Kidney (tissue), 13 donors: ENCODE measurements at regions not wholly inside any gene's neighbourhood (a gene's known extent, or its start where the extent isn't known, plus 50 kb on each side); places are given as distances from the start of the nearest gene placed in this dataset.

Experiments used
- DNase-seq, 5 donors: peaks; one replicate each; pipeline ENCODE4 v3.0.0-alpha.2; 2013 to 2020
- FAIRE-seq: peaks from 2 replicates; lab custom pipeline; 2012; peaks lifted over from hg19 to GRCh38; lab: Jason Lieb, UNC
- H3K27ac ChIP-seq, 2 donors: one replicate each; pipeline ENCODE4 v1.7.0; 2013; ENCODE audit warnings: low read depth in 2 of 2, low read length in 2 of 2, inconsistent platforms in 1 of 2
- H3K27me3 ChIP-seq: one replicate; pipeline ENCODE4 v1.7.1; 2013; ENCODE audit warnings: low read length, inconsistent platforms; ENCODE audit not compliant: control insufficient read depth, insufficient read depth
- H3K36me3 ChIP-seq, 3 donors: one replicate each; pipeline versions ENCODE4 v1.7.0 to v1.7.1; 2013; ENCODE audit warnings: low read length in 3 of 3, control low read depth in 1 of 3, inconsistent platforms in 1 of 3; ENCODE audit not compliant: insufficient read depth in 3 of 3, control insufficient read depth in 2 of 3
- H3K4me1 ChIP-seq, 3 donors: one replicate each; pipeline versions ENCODE4 v1.7.0 to v1.7.1; 2013; ENCODE audit warnings: low read length in 3 of 3, inconsistent platforms in 1 of 3, low read depth in 1 of 3; ENCODE audit not compliant: control insufficient read depth in 2 of 3, insufficient read depth in 2 of 3
- H3K4me3 ChIP-seq, 3 donors: one replicate each; pipeline versions ENCODE4 v1.7.0 to v1.8.1; 2013; ENCODE audit warnings: low read length in 3 of 3, control low read depth in 1 of 3, inconsistent platforms in 1 of 3
- H3K9ac ChIP-seq, 3 donors: one replicate each; pipeline versions ENCODE4 v1.7.0 to v1.7.1; 2013; ENCODE audit warnings: low read length in 3 of 3, control low read depth in 1 of 3, inconsistent platforms in 1 of 3
- H3K9me3 ChIP-seq, 3 donors: one replicate each; pipeline versions ENCODE4 v1.7.0 to v1.7.1; 2013; ENCODE audit warnings: low read length in 3 of 3, control low read depth in 1 of 3, inconsistent platforms in 1 of 3; ENCODE audit not compliant: control insufficient read depth in 2 of 3, insufficient read depth in 1 of 3
- CTCF ChIP-seq: IDR thresholded peaks from 3 replicates; pipeline ENCODE4 v1.5.1; 2012; ENCODE audit warnings: mild to moderate bottlenecking, moderate library complexity, borderline replicate concordance; ENCODE audit not compliant: insufficient read depth; ENCODE audit errors: extremely low read depth
- intact Hi-C: fragments of 100-400 bp; cut with DNase I; formaldehyde crosslinking; loops from one replicate; pipeline ENCODE4 v1.11.1; 2022
- donor health status: control.
- donor health status: control.
- donor health status: control.
- donor health status: control.
- donor health status: control.
- donor health status: DM: yes; HTN: yes; CAD: no.
- donor health status: Normal renal cell carcinoma (clear cell type).

DNA sequence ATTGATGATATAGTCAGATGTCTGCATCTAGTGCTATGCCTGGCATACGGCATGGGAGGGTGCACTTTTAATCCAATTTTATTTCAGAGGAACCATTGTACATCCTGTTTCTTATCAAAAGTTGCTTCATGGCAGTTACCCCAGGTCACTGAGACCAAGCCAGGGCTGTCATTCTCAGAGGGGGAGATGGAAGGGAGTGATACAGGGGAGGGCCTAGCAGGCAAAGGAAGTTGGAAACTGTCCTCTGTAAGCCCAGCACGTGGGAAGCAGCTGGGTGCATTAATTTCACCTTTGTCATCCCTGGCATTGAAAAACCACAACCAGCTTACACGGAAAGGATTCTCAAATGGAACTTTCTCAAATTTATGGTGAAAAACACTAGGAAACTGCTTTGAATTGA lies 458.7 kb upstream of the ADAMTS5 start:
- H3K4me1 ChIP-seq, result peaks cover 0 to 2% (median 0%) of the 10 kb centered on the region in 3 donors
- FAIRE-seq (no peak), DNase-seq (no peak)
- no peak overlapping the region for H3K9ac ChIP-seq
- intact Hi-C loops, result no loop called here
- H3K27me3 ChIP-seq, result no peaks in the 10 kb centered on the region
- no peaks in the 10 kb centered on the region for H3K36me3 ChIP-seq
- no peak for TF ChIP-seq CTCF
- H3K27ac ChIP-seq, result no peak overlapping the region
- H3K4me3 ChIP-seq, result no peak overlapping the region
- no peaks in the 10 kb centered on the region for H3K9me3 ChIP-seq

DNA sequence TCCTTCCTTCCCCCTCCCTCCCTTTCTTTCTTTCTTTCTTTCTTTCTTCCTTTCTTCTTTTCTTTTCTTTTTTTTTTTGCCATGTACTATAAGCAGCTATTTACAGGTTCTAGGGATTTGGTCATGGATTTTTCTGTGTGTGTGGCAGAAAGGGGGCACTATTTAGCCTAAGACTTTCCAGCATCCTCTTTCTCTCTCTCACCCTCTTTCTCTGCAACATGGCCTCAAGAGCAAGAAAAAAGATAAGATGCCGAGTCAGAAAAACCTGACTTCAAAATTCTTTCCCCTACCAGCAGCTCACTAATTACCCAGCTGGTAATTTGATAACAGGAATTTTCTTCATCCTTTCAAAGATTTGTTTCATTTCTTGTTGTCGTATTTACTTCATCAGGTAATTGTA lies 458.3 kb upstream of the ADAMTS5 start:
- Histone ChIP-seq H3K27ac (no peak overlapping the region), H3K27me3 (no peaks in the 10 kb centered on the region), H3K9ac (no peak overlapping the region), H3K36me3 (no peaks in the 10 kb centered on the region), H3K4me1 (peaks cover 0 to 2% (median 0%) of the 10 kb centered on the region in 3 donors), H3K4me3 (no peak overlapping the region), H3K9me3 (no peaks in the 10 kb centered on the region)
- no peak for TF ChIP-seq CTCF
- DNase-seq (no peak), FAIRE-seq (no peak)
- intact Hi-C loops, result no loop called here

GRCh38 chr21:27424601-27425000 lies 457.7 kb upstream of the ADAMTS5 start:
- Histone ChIP-seq H3K4me1 (peaks cover 0 to 2% (median 0%) of the 10 kb centered on the region in 3 donors), H3K9me3 (no peaks in the 10 kb centered on the region), H3K27ac (no peak overlapping the region), H3K4me3 (no peak overlapping the region), H3K36me3 (no peaks in the 10 kb centered on the region), H3K27me3 (no peaks in the 10 kb centered on the region), H3K9ac (no peak overlapping the region)
- DNase-seq (no peak), FAIRE-seq (no peak)
- no peak for TF ChIP-seq CTCF
- intact Hi-C loops, result no loop called here
